Endodermal cell (in vitro differentiated cells): ENCODE measurements at regions not wholly inside any gene's neighbourhood (a gene's known extent, or its start where the extent isn't known, plus 50 kb on each side); places are given as distances from the start of the nearest gene placed in this dataset.

Experiments used
- DNase-seq: peaks from one replicate; pipeline ENCODE4 v3.0.0-alpha.2; 2017
- H3K27ac ChIP-seq: 2 replicates; pipeline ENCODE4 v1.5.1; 2013; ENCODE audit warnings: mild to moderate bottlenecking, low read depth, low read length, moderate library complexity
- H3K27me3 ChIP-seq: 2 replicates; pipeline ENCODE4 v1.6.1; 2013; ENCODE audit warnings: mild to moderate bottlenecking, low read length, moderate library complexity; ENCODE audit not compliant: insufficient read depth, control insufficient read depth, poor library complexity, severe bottlenecking
- H3K36me3 ChIP-seq: 2 replicates; pipeline ENCODE4 v1.7.0; 2013; ENCODE audit warnings: mild to moderate bottlenecking, low read length, moderate library complexity; ENCODE audit not compliant: control insufficient read depth, insufficient read depth
- H3K4me1 ChIP-seq: one replicate; pipeline ENCODE4 v1.7.0; 2013; ENCODE audit warnings: low read length; ENCODE audit not compliant: control insufficient read depth, insufficient read depth
- H3K4me3 ChIP-seq: 2 replicates; pipeline ENCODE4 v1.5.1; 2013; ENCODE audit warnings: mild to moderate bottlenecking, low read length, moderate library complexity
- H3K9ac ChIP-seq: 2 replicates; pipeline ENCODE4 v1.6.1; 2013; ENCODE audit warnings: mild to moderate bottlenecking, low read length, moderate library complexity; ENCODE audit not compliant: poor library complexity, severe bottlenecking; ENCODE audit errors: extremely low read depth
- H3K9me3 ChIP-seq: 2 replicates; pipeline ENCODE4 v1.6.1; 2013; ENCODE audit warnings: mild to moderate bottlenecking, low read length, moderate library complexity; ENCODE audit not compliant: control insufficient read depth
- H3K27ac Mint-ChIP-seq: 2 replicates; pipeline ENCODE4 v1.8.0; 2020; ENCODE audit warnings: mixed read lengths
- H3K27me3 Mint-ChIP-seq: 2 replicates; pipeline ENCODE4 v1.8.0; 2021; ENCODE audit warnings: mild to moderate bottlenecking, mixed read lengths; ENCODE audit not compliant: insufficient read depth
- H3K36me3 Mint-ChIP-seq: 2 replicates; pipeline ENCODE4 v1.8.0; 2020; ENCODE audit warnings: low read depth, mixed read lengths
- H3K4me1 Mint-ChIP-seq: 2 replicates; pipeline ENCODE4 v1.8.0; 2020; ENCODE audit warnings: mixed read lengths
- H3K4me3 Mint-ChIP-seq: 2 replicates; pipeline ENCODE4 v1.8.0; 2020; ENCODE audit warnings: mild to moderate bottlenecking, moderate library complexity, mixed read lengths
- H3K9me3 Mint-ChIP-seq: 2 replicates; pipeline ENCODE4 v1.8.0; 2020; ENCODE audit warnings: mild to moderate bottlenecking, mixed read lengths
- CTCF ChIP-seq: fragments of 200-600 bp; sonication (generic); conservative IDR thresholded peaks from 2 replicates; pipeline ENCODE4 v1.5.0; 2021; ENCODE audit warnings: antibody characterized with exemption, mild to moderate bottlenecking
- WGBS, 2 experiments: methylation state at CpG; one replicate each; pipeline versions ENCODE4 v1.1.5 to v1.1.7; 2013; ENCODE audit warnings: missing lambda C conversion rate in 2 of 2, mixed read lengths in 1 of 2; ENCODE audit not compliant: insufficient coverage in 1 of 2, insufficient read length in 1 of 2; 5-methylcytosine and 5-hydroxymethylcytosine counted together

- no peaks in the 10 kb centered on the region for H3K9me3 Mint-ChIP-seq
- Histone ChIP-seq H3K4me3 (no peak overlapping the region), H3K27me3 (no peaks in the 10 kb centered on the region), H3K27ac (no peak overlapping the region), H3K36me3 (no peaks in the 10 kb centered on the region), H3K4me1 (peaks cover 2% of the 10 kb centered on the region), H3K9ac (no peak overlapping the region), H3K9me3 (no peaks in the 10 kb centered on the region)
- H3K36me3 Mint-ChIP-seq, result no peaks in the 10 kb centered on the region
- peaks cover 5% of the 10 kb centered on the region for H3K4me1 Mint-ChIP-seq
- no peak overlapping the region for H3K27ac Mint-ChIP-seq
- H3K4me3 Mint-ChIP-seq, result no peak overlapping the region
- 89 to 93% methylated on average over 2 to 4 of the region's 4 CpGs for WGBS, 2 experiments
- DNase-seq, result no peak
- no peak for TF ChIP-seq CTCF
- no peaks in the 10 kb centered on the region for H3K27me3 Mint-ChIP-seq
Measured at GRCh38 chr10:78581133-78581694, 487.6 kb upstream of the ZMIZ1 start.

GRCh38 chr10:78582540-78582939 is 486.2 kb upstream of the ZMIZ1 start:
- no peak overlapping the region for H3K4me3 Mint-ChIP-seq
- H3K36me3 Mint-ChIP-seq, result no peaks in the 10 kb centered on the region
- Histone ChIP-seq H3K27me3 (no peaks in the 10 kb centered on the region), H3K9me3 (no peaks in the 10 kb centered on the region), H3K9ac (no peak overlapping the region), H3K36me3 (no peaks in the 10 kb centered on the region), H3K4me1 (peaks cover 6% of the 10 kb centered on the region), H3K27ac (no peak overlapping the region), H3K4me3 (no peak overlapping the region)
- no peaks in the 10 kb centered on the region for H3K9me3 Mint-ChIP-seq
- TF ChIP-seq CTCF, result no peak
- peaks cover 7% of the 10 kb centered on the region for H3K4me1 Mint-ChIP-seq
- no peak for DNase-seq
- H3K27me3 Mint-ChIP-seq, result no peaks in the 10 kb centered on the region
- no peak overlapping the region for H3K27ac Mint-ChIP-seq

GRCh38 chr10:78584266-78584665 is 484.5 kb upstream of the ZMIZ1 start:
- H3K4me1 Mint-ChIP-seq, result peaks cover 20% of the 10 kb centered on the region
- H3K9me3 Mint-ChIP-seq, result no peaks in the 10 kb centered on the region
- H3K27ac Mint-ChIP-seq, result no peak overlapping the region
- TF ChIP-seq CTCF, result no peak
- peak; percentile 35 for DNase-seq
- Histone ChIP-seq H3K4me3 (no peak overlapping the region), H3K9ac (no peak overlapping the region), H3K9me3 (no peaks in the 10 kb centered on the region), H3K36me3 (no peaks in the 10 kb centered on the region), H3K4me1 (peaks cover 12% of the 10 kb centered on the region), H3K27me3 (no peaks in the 10 kb centered on the region), H3K27ac (no peak overlapping the region)
- 82 to 87% methylated on average over 4 of the region's 4 CpGs for WGBS, 2 experiments
- H3K4me3 Mint-ChIP-seq, result no peak overlapping the region
- no peaks in the 10 kb centered on the region for H3K36me3 Mint-ChIP-seq
- no peaks in the 10 kb centered on the region for H3K27me3 Mint-ChIP-seq
